WTC11 (cell line): ENCODE measurements at regions not wholly inside any gene's neighbourhood (a gene's known extent, or its start where the extent isn't known, plus 50 kb on each side); places are given as distances from the start of the nearest gene placed in this dataset.

Experiments used
- ATAC-seq: fragments of 200-7000 bp; cut with Tn5 transposase; 2 replicates; pipeline ENCODE4 v1.10.0; 2021; ENCODE audit warnings: mild to moderate bottlenecking, moderate library complexity
- CTCF ChIA-PET: fragments of 300-600 bp; sonication (Branson Sonifier 250); formaldehyde crosslinking; loops from one replicate; lab custom pipeline; 2021; ENCODE audit warnings: antibody characterized with exemption; lab: Charles Lee
- POLR2A ChIA-PET: fragments of 350-600 bp; sonication (Branson Sonifier 250); formaldehyde crosslinking; loops from one replicate; lab custom pipeline; 2021; ENCODE audit warnings: antibody characterized with exemption; lab: Charles Lee
- DNase-seq: peaks from one replicate; pipeline ENCODE4 v3.0.0; 2021; ENCODE audit warnings: low spot score
- H3K27ac Mint-ChIP-seq: 2 replicates; pipeline ENCODE4 v1.8.0; 2021; ENCODE audit warnings: mixed read lengths
- H3K27me3 Mint-ChIP-seq: 2 replicates; pipeline ENCODE4 v1.8.0; 2021; ENCODE audit warnings: low read depth, mild to moderate bottlenecking, moderate library complexity, mixed read lengths
- H3K36me3 Mint-ChIP-seq: 2 replicates; pipeline ENCODE4 v1.8.0; 2021; ENCODE audit warnings: mixed read lengths
- H3K4me1 Mint-ChIP-seq: 2 replicates; pipeline ENCODE4 v1.8.0; 2022; ENCODE audit warnings: mixed read lengths
- H3K4me3 Mint-ChIP-seq: 2 replicates; pipeline ENCODE4 v1.8.0; 2021; ENCODE audit warnings: mild to moderate bottlenecking, moderate library complexity, mixed read lengths
- H3K9me3 Mint-ChIP-seq: 2 replicates; pipeline ENCODE4 v1.8.0; 2021; ENCODE audit warnings: mixed read lengths
- AFF4 ChIP-seq: sonication (generic); formaldehyde crosslinking; IDR thresholded peaks from 2 replicates; pipeline ENCODE4 v1.8.1; 2023; ENCODE audit warnings: mild to moderate bottlenecking, missing genetic modification reagents, borderline replicate concordance
- ARID4B ChIP-seq: sonication (generic); formaldehyde crosslinking; IDR thresholded peaks from 2 replicates; pipeline ENCODE4 v1.8.0; 2023; ENCODE audit warnings: missing genetic modification reagents, mild to moderate bottlenecking, borderline replicate concordance
- CREM ChIP-seq: sonication (generic); formaldehyde crosslinking; IDR thresholded peaks from 2 replicates; pipeline ENCODE4 v1.8.1; 2022; ENCODE audit warnings: mild to moderate bottlenecking, missing genetic modification reagents, moderate library complexity
- E2F4 ChIP-seq: sonication (generic); formaldehyde crosslinking; IDR thresholded peaks from 2 replicates; pipeline ENCODE4 v1.8.1; 2022; ENCODE audit warnings: low read depth, mild to moderate bottlenecking, moderate library complexity, missing genetic modification reagents, borderline replicate concordance
- E2F5 ChIP-seq: sonication (generic); formaldehyde crosslinking; IDR thresholded peaks from 2 replicates; pipeline ENCODE4 v1.8.1; 2022; ENCODE audit warnings: mild to moderate bottlenecking, moderate library complexity, missing genetic modification reagents
- ESRRA ChIP-seq: sonication (generic); formaldehyde crosslinking; IDR thresholded peaks from 2 replicates; pipeline ENCODE4 v1.8.1; 2022; ENCODE audit warnings: mild to moderate bottlenecking, missing genetic modification reagents, borderline replicate concordance
- GRHL2 ChIP-seq: fragments of 250-450 bp; sonication (Bioruptor Pico); IDR thresholded peaks from 2 replicates; pipeline ENCODE4 v1.8.0; 2022; ENCODE audit warnings: mild to moderate bottlenecking, moderate library complexity; ENCODE audit not compliant: insufficient replicate concordance, severe bottlenecking
- MLX ChIP-seq: sonication (generic); formaldehyde crosslinking; IDR thresholded peaks from 2 replicates; pipeline ENCODE4 v1.8.1; 2023; ENCODE audit warnings: mild to moderate bottlenecking, missing genetic modification reagents, moderate library complexity
- NR1H2 ChIP-seq: sonication (generic); formaldehyde crosslinking; IDR thresholded peaks from 2 replicates; pipeline ENCODE4 v1.9.0; 2021; ENCODE audit warnings: mild to moderate bottlenecking, moderate library complexity, missing genetic modification reagents
- ZNF121 ChIP-seq: sonication (generic); formaldehyde crosslinking; IDR thresholded peaks from 2 replicates; pipeline ENCODE4 v1.8.0; 2023; ENCODE audit warnings: missing genetic modification reagents
- ZNF138 ChIP-seq: sonication (generic); formaldehyde crosslinking; conservative IDR thresholded peaks from 2 replicates; pipeline ENCODE4 v1.8.1; 2022; ENCODE audit warnings: mild to moderate bottlenecking, moderate library complexity, missing genetic modification reagents
- ZNF317 ChIP-seq: sonication (generic); formaldehyde crosslinking; IDR thresholded peaks from 2 replicates; pipeline ENCODE4 v1.8.1; 2023; ENCODE audit warnings: low read depth, mild to moderate bottlenecking, moderate library complexity, missing genetic modification reagents, borderline replicate concordance
- ZNF512 ChIP-seq: sonication (generic); formaldehyde crosslinking; IDR thresholded peaks from 2 replicates; pipeline ENCODE4 v1.8.1; 2022; ENCODE audit warnings: missing genetic modification reagents, borderline replicate concordance

- TF ChIP-seq GRHL2, result no peak
- no peak for TF ChIP-seq AFF4 (CRISPR knock-in tag)
- no peak for TF ChIP-seq CREM (CRISPR knock-in tag)
- no peak for TF ChIP-seq ZNF121
- no peak for TF ChIP-seq ARID4B (CRISPR knock-in tag)
- TF ChIP-seq ZNF138 (CRISPR knock-in tag), result no peak
- no peak for TF ChIP-seq ESRRA (CRISPR knock-in tag)
- TF ChIP-seq MLX (CRISPR knock-in tag), result no peak
- no peak overlapping the region for H3K27ac Mint-ChIP-seq
- peaks cover 53% of the 10 kb centered on the region for H3K36me3 Mint-ChIP-seq
- peaks cover 79% of the 10 kb centered on the region for H3K9me3 Mint-ChIP-seq
- ChIA-PET POLR2A (no interaction called here), CTCF (no interaction called here)
- no peaks in the 10 kb centered on the region; the same call in 1 of the 2 replicates for H3K27me3 Mint-ChIP-seq
- no peaks in the 10 kb centered on the region for H3K4me1 Mint-ChIP-seq
- no peak overlapping the region for H3K4me3 Mint-ChIP-seq
- DNase-seq (no peak), ATAC-seq (no peak)
These were observed 518.7 kb upstream of the SUCLG2 start for GRCh38 chr3:68173012-68173634.

- H3K9me3 Mint-ChIP-seq, result peaks cover 74% of the 10 kb centered on the region
- H3K4me3 Mint-ChIP-seq, result no peak overlapping the region
- ChIA-PET CTCF (no interaction called here), POLR2A (no interaction called here)
- no peak overlapping the region for H3K27ac Mint-ChIP-seq
- H3K4me1 Mint-ChIP-seq, result peaks cover 2% of the 10 kb centered on the region; the same call in 1 of the 2 replicates
- no peaks in the 10 kb centered on the region; the same call in 1 of the 2 replicates for H3K27me3 Mint-ChIP-seq
- peak; percentile 79 for TF ChIP-seq ZNF317
- TF ChIP-seq NR1H2 (CRISPR knock-in tag), result no peak
- peaks cover 53% of the 10 kb centered on the region for H3K36me3 Mint-ChIP-seq
- no peak for ATAC-seq
- no peak for DNase-seq
These were observed 517.6 kb upstream of the SUCLG2 start for GRCh38 chr3:68172039-68172438.

GRCh38 chr3:68163968-68164367 is 509.6 kb upstream of the SUCLG2 start:
- H3K36me3 Mint-ChIP-seq, result no peaks in the 10 kb centered on the region
- H3K4me1 Mint-ChIP-seq, result peaks cover 21% of the 10 kb centered on the region
- ATAC-seq (no peak), DNase-seq (no peak)
- ChIA-PET CTCF (no interaction called here), POLR2A (no interaction called here)
- TF ChIP-seq E2F5 (CRISPR knock-in tag) (no peak), ZNF512 (CRISPR knock-in tag) (no peak), E2F4 (no peak), ESRRA (CRISPR knock-in tag) (no peak)
- H3K4me3 Mint-ChIP-seq, result no peak overlapping the region
- H3K9me3 Mint-ChIP-seq, result peaks cover 3% of the 10 kb centered on the region
- no peak overlapping the region for H3K27ac Mint-ChIP-seq
- no peaks in the 10 kb centered on the region for H3K27me3 Mint-ChIP-seq
